ENCODE measurements at regions not wholly inside any gene's neighbourhood (a gene's known extent, or its start where the extent isn't known, plus 50 kb on each side); places are given as distances from the start of the nearest gene placed in this dataset.

DNA sequence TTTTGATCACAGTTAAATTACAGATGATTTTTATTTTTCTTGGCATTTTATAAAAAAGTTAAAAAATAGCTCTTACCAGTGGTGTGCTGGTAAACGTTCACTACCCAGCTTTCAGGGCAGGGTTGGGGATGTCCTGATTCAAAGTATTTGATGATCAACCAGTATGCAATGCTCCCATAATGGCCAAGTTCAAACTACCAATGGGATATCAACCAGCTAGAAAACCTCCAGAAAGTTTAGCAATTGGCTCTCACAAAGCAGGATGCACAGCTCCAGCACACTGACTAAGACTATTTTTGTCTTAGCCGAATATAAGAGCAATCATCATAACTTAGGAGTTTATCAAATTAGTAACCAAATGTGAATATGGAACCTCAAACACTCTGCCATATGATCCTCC lies 108.0 kb upstream of the PDE5A start:
- TF ChIP-seq CTCF (IDR thresholded peaks at IDR 0.05; ENCODE audit: low read depth, low read length) (no peak), MAX (IDR thresholded peaks at IDR 0.05; ENCODE audit: low read depth, low read length) (no peak)
